Astrocyte (in vitro differentiated cells and primary cell): ENCODE measurements at regions not wholly inside any gene's neighbourhood (a gene's known extent, or its start where the extent isn't known, plus 50 kb on each side); places are given as distances from the start of the nearest gene placed in this dataset.
A peak's percentile ranks its signal among the peaks of the same experiment; 100 is the strongest.

ENCODE experiments used
- DNase-seq: peaks from one replicate; pipeline ENCODE4 v3.0.0-alpha.2; 2010; ENCODE audit warnings: low read depth
- FAIRE-seq: peaks from 2 replicates; lab custom pipeline; 2011; peaks lifted over from hg19 to GRCh38; lab: Jason Lieb, UNC
- H2AFZ ChIP-seq: 2 replicates; pipeline ENCODE4 v1.6.0; 2012; ENCODE audit warnings: low read depth, low read length, inconsistent platforms
- H3K27ac ChIP-seq: 2 replicates; pipeline ENCODE4 v1.5.1; 2011; ENCODE audit warnings: low read depth, low read length, inconsistent platforms
- H3K27me3 ChIP-seq: 2 replicates; pipeline ENCODE4 v1.6.0; 2011; ENCODE audit warnings: low read length, inconsistent platforms; ENCODE audit not compliant: insufficient read depth
- H3K36me3 ChIP-seq: 2 replicates; pipeline ENCODE4 v1.5.1; 2011; ENCODE audit warnings: low read length, inconsistent platforms; ENCODE audit not compliant: insufficient read depth
- H3K4me1 ChIP-seq: 2 replicates; pipeline ENCODE4 v1.5.1; 2011; ENCODE audit warnings: low read length, inconsistent platforms; ENCODE audit not compliant: insufficient read depth
- H3K4me2 ChIP-seq: 2 replicates; pipeline ENCODE4 v1.6.0; 2012; ENCODE audit warnings: low read length, inconsistent platforms
- H3K4me3 ChIP-seq: 2 replicates; pipeline ENCODE4 v1.5.1; 2011; ENCODE audit warnings: low read depth, mild to moderate bottlenecking, low read length, inconsistent platforms; ENCODE audit not compliant: insufficient read depth
- H3K79me2 ChIP-seq: 2 replicates; pipeline ENCODE4 v1.6.0; 2012; ENCODE audit warnings: mild to moderate bottlenecking, low read length, inconsistent platforms; ENCODE audit not compliant: insufficient read depth
- H3K9ac ChIP-seq: 2 replicates; pipeline ENCODE4 v1.6.0; 2012; ENCODE audit warnings: mild to moderate bottlenecking, low read length, inconsistent platforms
- H3K9me3 ChIP-seq: 2 replicates; pipeline ENCODE4 v1.5.1; 2012; ENCODE audit warnings: low read depth, mild to moderate bottlenecking, low read length, inconsistent platforms; ENCODE audit not compliant: insufficient read depth
- H4K20me1 ChIP-seq: 2 replicates; pipeline ENCODE4 v1.6.0; 2012; ENCODE audit warnings: low read length, inconsistent platforms; ENCODE audit not compliant: insufficient read depth
- H3K27ac Mint-ChIP-seq: one replicate; pipeline ENCODE4 v1.8.0; 2021; ENCODE audit warnings: mild to moderate bottlenecking, mixed read lengths; ENCODE audit not compliant: unreplicated experiment
- H3K27me3 Mint-ChIP-seq: one replicate; pipeline ENCODE4 v1.8.0; 2021; ENCODE audit warnings: low read depth, mixed read lengths; ENCODE audit not compliant: unreplicated experiment
- H3K36me3 Mint-ChIP-seq: one replicate; pipeline ENCODE4 v1.8.0; 2021; ENCODE audit warnings: low read depth, mixed read lengths; ENCODE audit not compliant: unreplicated experiment
- H3K4me1 Mint-ChIP-seq: one replicate; pipeline ENCODE4 v1.8.0; 2021; ENCODE audit warnings: low read depth, mixed read lengths; ENCODE audit not compliant: unreplicated experiment
- H3K4me3 Mint-ChIP-seq: one replicate; pipeline ENCODE4 v1.8.0; 2021; ENCODE audit warnings: mild to moderate bottlenecking, moderate library complexity, mixed read lengths; ENCODE audit not compliant: unreplicated experiment
- H3K9me3 Mint-ChIP-seq: one replicate; pipeline ENCODE4 v1.8.0; 2021; ENCODE audit warnings: mild to moderate bottlenecking, mixed read lengths; ENCODE audit not compliant: unreplicated experiment
- CTCF ChIP-seq: IDR thresholded peaks from 2 replicates; pipeline ENCODE4 v1.5.1; 2011; ENCODE audit warnings: low read depth, mild to moderate bottlenecking, inconsistent platforms, low read length, moderate library complexity; ENCODE audit not compliant: insufficient read depth
- EZH2 ChIP-seq: IDR thresholded peaks from 2 replicates; pipeline ENCODE4 v1.6.1; 2012; ENCODE audit warnings: mild to moderate bottlenecking, low read length, inconsistent platforms; ENCODE audit not compliant: insufficient read depth

- Histone ChIP-seq H3K27me3 (no peaks in the 10 kb centered on the region), H3K9ac (no peak overlapping the region), H3K27ac (no peak overlapping the region), H3K36me3 (no peaks in the 10 kb centered on the region), H4K20me1 (no peaks in the 10 kb centered on the region), H3K79me2 (no peaks in the 10 kb centered on the region), H3K4me2 (no peak overlapping the region), H2AFZ (no peak overlapping the region), H3K4me1 (no peaks in the 10 kb centered on the region), H3K4me3 (no peak overlapping the region), H3K9me3 (no peaks in the 10 kb centered on the region)
- Mint-ChIP-seq H3K9me3 (peaks cover 17% of the 10 kb centered on the region), H3K27ac (no peak overlapping the region), H3K4me1 (peaks cover 15% of the 10 kb centered on the region), H3K36me3 (peaks cover 4% of the 10 kb centered on the region), H3K4me3 (no peak overlapping the region), H3K27me3 (no peaks in the 10 kb centered on the region)
- no peak for DNase-seq
- no peak for FAIRE-seq
- TF ChIP-seq EZH2 (no peak), CTCF (no peak)
Measured at GRCh38 chr4:177125656-177126055, 184.0 kb upstream of the NEIL3 start.

GRCh38 chr4:177127658-177128057 is 182.0 kb upstream of the NEIL3 start:
- FAIRE-seq, result no peak
- H3K27ac Mint-ChIP-seq, result peak overlapping the region; percentile 92
- Histone ChIP-seq H3K27ac (peak overlapping the region; percentile 47), H3K4me2 (peak overlapping the region; percentile 24), H3K36me3 (no peaks in the 10 kb centered on the region), H3K79me2 (no peaks in the 10 kb centered on the region), H2AFZ (no peak overlapping the region), H3K9ac (no peak overlapping the region), H4K20me1 (no peaks in the 10 kb centered on the region), H3K27me3 (no peaks in the 10 kb centered on the region), H3K9me3 (no peaks in the 10 kb centered on the region), H3K4me1 (no peaks in the 10 kb centered on the region), H3K4me3 (no peak overlapping the region)
- peaks cover 4% of the 10 kb centered on the region for H3K36me3 Mint-ChIP-seq
- peaks cover 16% of the 10 kb centered on the region for H3K9me3 Mint-ChIP-seq
- H3K4me1 Mint-ChIP-seq, result peaks cover 15% of the 10 kb centered on the region
- TF ChIP-seq EZH2, result no peak
- TF ChIP-seq CTCF, result no peak
- no peak overlapping the region for H3K4me3 Mint-ChIP-seq
- peak; percentile 55 for DNase-seq
- H3K27me3 Mint-ChIP-seq, result no peaks in the 10 kb centered on the region

- Histone ChIP-seq H3K79me2 (no peaks in the 10 kb centered on the region), H3K36me3 (no peaks in the 10 kb centered on the region), H3K9ac (no peak overlapping the region), H3K4me3 (no peak overlapping the region), H4K20me1 (no peaks in the 10 kb centered on the region), H3K4me1 (no peaks in the 10 kb centered on the region), H2AFZ (peak overlapping the region; percentile 28), H3K27me3 (no peaks in the 10 kb centered on the region), H3K9me3 (no peaks in the 10 kb centered on the region), H3K27ac (peak overlapping the region; percentile 47), H3K4me2 (peak overlapping the region; percentile 24)
- H3K9me3 Mint-ChIP-seq, result peaks cover 16% of the 10 kb centered on the region
- FAIRE-seq, result peak; percentile 82
- TF ChIP-seq EZH2 (no peak), CTCF (no peak)
- DNase-seq, result peak; percentile 72
- H3K27me3 Mint-ChIP-seq, result no peaks in the 10 kb centered on the region
- peaks cover 4% of the 10 kb centered on the region for H3K36me3 Mint-ChIP-seq
- no peak overlapping the region for H3K4me3 Mint-ChIP-seq
- peaks cover 15% of the 10 kb centered on the region for H3K4me1 Mint-ChIP-seq
- peak overlapping the region; percentile 92 for H3K27ac Mint-ChIP-seq
Measured at GRCh38 chr4:177128306-177128705, 181.4 kb upstream of the NEIL3 start.
